ENCODE measurements at regions not wholly inside any gene's neighbourhood (a gene's known extent, or its start where the extent isn't known, plus 50 kb on each side); places are given as distances from the start of the nearest gene placed in this dataset.

DNA sequence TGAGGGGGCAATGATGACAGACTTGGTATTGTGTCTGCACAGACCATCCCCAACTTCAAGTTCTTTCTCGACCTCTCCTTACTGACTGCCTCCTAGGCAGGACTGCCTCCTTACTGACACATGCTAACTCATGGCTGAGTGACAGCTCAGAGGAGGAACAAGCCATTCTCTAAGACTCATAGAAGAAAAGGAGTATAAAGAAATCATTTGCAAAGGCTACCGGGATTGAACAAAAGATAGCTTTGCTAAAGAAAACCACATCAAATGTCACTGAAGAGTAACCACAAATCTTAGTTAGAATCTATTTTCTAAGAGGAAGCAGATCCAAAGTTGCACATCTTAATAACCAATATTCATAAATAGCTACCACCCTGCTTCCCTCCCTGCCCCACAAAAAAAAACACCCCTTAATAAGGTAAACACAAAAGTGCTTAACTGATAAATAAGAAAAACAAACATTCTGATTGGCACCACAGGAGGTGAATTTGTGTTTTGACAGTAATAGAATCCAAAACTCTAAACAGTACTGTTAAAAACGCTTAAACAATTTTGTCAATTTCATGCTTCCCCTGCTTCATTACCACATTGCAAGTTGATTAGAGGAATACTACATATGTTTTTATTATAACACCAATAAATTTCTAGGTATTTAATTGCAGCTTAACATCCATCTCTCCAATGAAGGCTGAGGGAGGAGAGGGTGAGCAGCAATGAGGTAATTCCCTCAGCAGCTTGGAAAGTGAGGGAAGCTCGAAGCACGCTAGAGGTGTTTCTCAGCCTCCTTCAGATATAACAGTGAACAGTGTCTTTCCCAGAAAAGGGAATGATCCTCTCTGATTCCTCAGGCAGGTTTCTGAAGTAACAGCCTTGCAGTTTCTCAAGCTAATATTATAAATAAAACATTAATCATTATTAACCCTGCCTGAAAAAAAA is 160.0 kb downstream of the HNRNPD start:
- intact Hi-C loops (cut with DNase I): no loop called here
- Histone ChIP-seq H3K27me3 (no peaks in the 10 kb centered on the region), H3K36me3 (no peaks in the 10 kb centered on the region), H3K4me1 (peaks cover 0 to 9% (median 8%) of the 10 kb centered on the region in 4 donors), H3K4me3 (no peak overlapping the region), H3K9me3 (no peaks in the 10 kb centered on the region), H3K27ac (replicated peaks in 1 of 4) (no peak overlapping the region)
- TF ChIP-seq POLR2A (IDR thresholded peaks at IDR 0.05; ENCODE audit: low read depth): no peak
- TF ChIP-seq, protein P1, sequence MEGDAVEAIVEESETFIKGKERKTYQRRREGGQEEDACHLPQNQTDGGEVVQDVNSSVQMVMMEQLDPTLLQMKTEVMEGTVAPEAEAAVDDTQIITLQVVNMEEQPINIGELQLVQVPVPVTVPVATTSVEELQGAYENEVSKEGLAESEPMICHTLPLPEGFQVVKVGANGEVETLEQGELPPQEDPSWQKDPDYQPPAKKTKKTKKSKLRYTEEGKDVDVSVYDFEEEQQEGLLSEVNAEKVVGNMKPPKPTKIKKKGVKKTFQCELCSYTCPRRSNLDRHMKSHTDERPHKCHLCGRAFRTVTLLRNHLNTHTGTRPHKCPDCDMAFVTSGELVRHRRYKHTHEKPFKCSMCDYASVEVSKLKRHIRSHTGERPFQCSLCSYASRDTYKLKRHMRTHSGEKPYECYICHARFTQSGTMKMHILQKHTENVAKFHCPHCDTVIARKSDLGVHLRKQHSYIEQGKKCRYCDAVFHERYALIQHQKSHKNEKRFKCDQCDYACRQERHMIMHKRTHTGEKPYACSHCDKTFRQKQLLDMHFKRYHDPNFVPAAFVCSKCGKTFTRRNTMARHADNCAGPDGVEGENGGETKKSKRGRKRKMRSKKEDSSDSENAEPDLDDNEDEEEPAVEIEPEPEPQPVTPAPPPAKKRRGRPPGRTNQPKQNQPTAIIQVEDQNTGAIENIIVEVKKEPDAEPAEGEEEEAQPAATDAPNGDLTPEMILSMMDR (IDR thresholded peaks at IDR 0.05): no peak
- TF ChIP-seq POLR2AphosphoS5 (IDR thresholded peaks at IDR 0.05): no peak
- TF ChIP-seq EP300 (IDR thresholded peaks at IDR 0.05): no peak
- no peak for DNase-seq (ENCODE audit: extremely low spot score)
- WGBS: 35% methylated on average over 5 of the region's 5 CpGs

DNA sequence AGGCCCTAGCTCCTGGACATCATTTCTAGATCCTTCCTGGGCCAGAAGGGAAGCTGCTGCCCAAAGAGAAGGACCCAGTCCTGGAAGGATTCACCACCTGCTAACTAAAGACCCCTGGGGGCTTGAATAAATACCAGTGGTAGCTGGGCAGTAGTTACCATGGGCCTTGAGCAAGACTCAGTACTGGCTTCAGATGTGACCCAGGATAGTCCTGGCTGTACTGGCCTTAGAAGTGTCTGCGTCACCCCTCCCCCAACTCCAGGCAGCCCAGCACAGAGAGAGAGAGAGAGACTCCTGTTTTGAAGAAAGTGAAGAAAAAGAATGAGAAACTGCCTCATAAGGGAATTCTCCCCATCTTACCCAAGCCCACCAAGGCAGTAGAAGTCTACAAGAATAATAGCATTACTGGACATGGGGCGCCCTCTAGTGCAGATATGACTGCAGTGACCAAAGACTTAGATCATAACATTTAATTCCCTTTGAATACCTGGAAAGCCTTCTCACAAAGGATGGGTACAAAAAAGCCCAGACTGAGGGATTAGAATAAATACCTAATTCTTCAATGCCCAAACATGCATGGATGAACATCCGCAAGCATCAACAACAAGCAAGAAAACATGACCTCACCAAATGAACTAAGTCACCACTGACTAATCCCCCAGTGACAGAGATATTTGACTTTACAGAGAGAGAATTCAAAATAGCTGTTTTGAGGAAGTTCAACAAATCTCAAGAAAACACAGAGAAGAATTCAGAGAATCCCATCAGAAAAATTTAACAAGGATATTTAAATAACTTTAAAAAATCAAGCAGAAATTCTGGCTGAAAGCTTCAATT is 171.8 kb downstream of the HNRNPD start:
- TF ChIP-seq POLR2A (IDR thresholded peaks at IDR 0.05; ENCODE audit: low read depth) (no peak), POLR2AphosphoS5 (IDR thresholded peaks at IDR 0.05) (no peak), EP300 (IDR thresholded peaks at IDR 0.05) (no peak)
- TF ChIP-seq, protein P1 (IDR thresholded peaks at IDR 0.05): peak in 2 of 3 experiments; percentile 18 to 34
- Histone ChIP-seq H3K36me3 (no peaks in the 10 kb centered on the region), H3K4me1 (no peaks in the 10 kb centered on the region), H3K9me3 (peaks cover 0 to 4% (median 0%) of the 10 kb centered on the region in 4 donors), H3K27me3 (no peaks in the 10 kb centered on the region), H3K27ac (replicated peaks in 1 of 4) (no peak overlapping the region), H3K4me3 (no peak overlapping the region)
- WGBS: 59% methylated on average over 3 of the region's 3 CpGs
- no peak for DNase-seq (ENCODE audit: extremely low spot score)
- intact Hi-C loops (cut with DNase I): no loop called here

DNA sequence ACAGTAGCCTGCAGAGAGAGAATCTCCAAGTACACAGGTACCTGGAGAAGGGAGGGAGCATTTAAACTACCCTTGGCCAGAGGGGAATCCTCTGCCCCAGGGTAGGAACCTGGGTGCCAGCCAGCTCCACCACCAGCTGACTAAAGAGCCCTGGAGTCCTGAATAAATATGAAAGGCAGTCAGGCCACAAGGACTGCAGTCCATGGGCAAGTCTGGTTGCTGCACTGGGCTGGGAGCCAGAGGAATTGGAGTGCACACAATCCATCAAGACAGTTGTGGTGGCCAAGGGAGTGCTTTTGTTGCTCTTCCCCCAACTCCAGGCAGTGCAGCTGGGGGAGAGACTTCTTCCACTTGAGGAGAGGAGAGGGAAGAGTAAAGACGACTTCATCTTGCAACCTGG is 172.5 kb downstream of the HNRNPD start:
- H3K27ac ChIP-seq (replicated peaks in 1 of 4): no peak overlapping the region
- no peaks in the 10 kb centered on the region for H3K27me3 ChIP-seq
- intact Hi-C loops (cut with DNase I): no loop called here
- no peak for DNase-seq (ENCODE audit: extremely low spot score)
- TF ChIP-seq POLR2AphosphoS5 (IDR thresholded peaks at IDR 0.05): no peak
- no peak for TF ChIP-seq EP300 (IDR thresholded peaks at IDR 0.05)
- TF ChIP-seq POLR2A (IDR thresholded peaks at IDR 0.05; ENCODE audit: low read depth): no peak
- TF ChIP-seq, protein P1 (IDR thresholded peaks at IDR 0.05): no peak
- peaks cover 0 to 2% (median 0%) of the 10 kb centered on the region in 4 donors for H3K9me3 ChIP-seq
- WGBS: 82% methylated on average over 1 of the region's 1 CpG
- H3K4me1 ChIP-seq: no peaks in the 10 kb centered on the region
- no peak overlapping the region for H3K4me3 ChIP-seq
- no peaks in the 10 kb centered on the region for H3K36me3 ChIP-seq

DNA sequence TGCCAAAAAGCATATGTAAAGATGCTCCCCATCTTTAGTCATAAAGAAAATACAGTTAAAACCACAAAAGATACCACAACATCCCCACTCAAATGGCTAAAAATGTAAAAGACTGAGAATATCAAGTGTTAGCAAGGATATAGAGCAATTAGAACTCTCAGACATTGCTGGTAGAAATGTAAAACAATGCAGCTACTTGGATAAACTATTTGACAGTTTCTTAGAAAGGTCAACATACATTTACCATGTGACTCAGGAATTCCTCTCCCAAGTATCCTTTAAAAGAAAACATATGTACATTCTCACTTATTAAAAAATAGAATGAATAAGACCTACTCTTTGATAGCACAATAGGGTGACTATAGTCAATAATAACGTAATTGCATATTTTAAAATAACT is 173.7 kb downstream of the HNRNPD start:
- DNase-seq (ENCODE audit: extremely low spot score): no peak
- no peaks in the 10 kb centered on the region for H3K36me3 ChIP-seq
- intact Hi-C loops (cut with DNase I): no loop called here
- no peak overlapping the region for H3K4me3 ChIP-seq
- TF ChIP-seq POLR2A (IDR thresholded peaks at IDR 0.05; ENCODE audit: low read depth): no peak
- TF ChIP-seq EP300 (IDR thresholded peaks at IDR 0.05): no peak
- H3K9me3 ChIP-seq: no peaks in the 10 kb centered on the region
- H3K27ac ChIP-seq (replicated peaks in 1 of 4): no peak overlapping the region
- H3K27me3 ChIP-seq: no peaks in the 10 kb centered on the region
- 78% methylated on average over 1 of the region's 1 CpG for WGBS
- H3K4me1 ChIP-seq: no peaks in the 10 kb centered on the region

DNA sequence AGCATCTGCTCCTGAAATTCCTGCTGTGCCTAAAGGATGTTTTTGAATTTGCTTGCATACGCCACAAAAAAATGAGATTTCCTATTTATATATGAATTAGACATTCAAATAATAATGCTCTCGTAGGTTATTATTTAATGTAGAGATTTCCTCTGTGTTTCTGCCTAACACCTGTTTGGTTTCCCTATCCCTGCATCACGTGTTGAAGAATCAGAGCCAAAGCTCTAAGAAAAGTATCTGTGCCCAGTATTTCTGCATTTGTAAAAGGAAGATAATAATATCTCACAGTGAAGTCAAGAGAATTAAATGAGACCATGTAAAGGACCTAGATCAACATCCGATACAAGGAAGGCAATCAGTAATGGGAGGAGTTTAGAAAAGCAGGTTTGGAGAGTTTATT is 179.5 kb downstream of the HNRNPD start:
- no peaks in the 10 kb centered on the region for H3K36me3 ChIP-seq
- H3K27ac ChIP-seq (replicated peaks in 1 of 4): no peak overlapping the region
- no peaks in the 10 kb centered on the region for H3K27me3 ChIP-seq
- 70% methylated on average over 4 of the region's 4 CpGs for WGBS
- no peak for TF ChIP-seq EP300 (IDR thresholded peaks at IDR 0.05)
- TF ChIP-seq POLR2A (IDR thresholded peaks at IDR 0.05; ENCODE audit: low read depth): no peak
- TF ChIP-seq, protein P1 (IDR thresholded peaks at IDR 0.05): no peak
- no peak for TF ChIP-seq POLR2AphosphoS5 (IDR thresholded peaks at IDR 0.05)
- no peak overlapping the region for H3K4me3 ChIP-seq
- H3K9me3 ChIP-seq: no peaks in the 10 kb centered on the region
- DNase-seq (ENCODE audit: extremely low spot score): no peak
- no peaks in the 10 kb centered on the region for H3K4me1 ChIP-seq
- intact Hi-C loops (cut with DNase I): no loop called here
